Mesenchymal stem cell (in vitro differentiated cells and primary cell): ENCODE measurements at regions not wholly inside any gene's neighbourhood (a gene's known extent, or its start where the extent isn't known, plus 50 kb on each side); places are given as distances from the start of the nearest gene placed in this dataset.
"Not testable (repeated sequence)": the region's sequence is repeated elsewhere in the genome, so short reads cannot be mapped to it uniquely, and the experiment has no call there.

ENCODE experiments used
- DNase-seq: peaks from one replicate; pipeline ENCODE4 v3.0.0-alpha.2; 2013
- H2AFZ ChIP-seq: one replicate; pipeline ENCODE4 v1.6.1; 2013; ENCODE audit warnings: low read depth, mild to moderate bottlenecking, control low read depth, inconsistent platforms, low read length, moderate library complexity
- H2AK5ac ChIP-seq: 2 replicates; pipeline ENCODE4 v1.6.1; 2013; ENCODE audit warnings: low read length, moderate library complexity, mild to moderate bottlenecking, inconsistent platforms; ENCODE audit not compliant: severe bottlenecking
- H2BK120ac ChIP-seq: one replicate; pipeline ENCODE4 v1.6.1; 2013; ENCODE audit warnings: low read depth, mild to moderate bottlenecking, inconsistent platforms, low read length, moderate library complexity
- H2BK12ac ChIP-seq, 2 experiments: one replicate each; pipeline ENCODE4 v1.6.1; 2013; ENCODE audit warnings: inconsistent platforms in 2 of 2, low read length in 2 of 2, mild to moderate bottlenecking in 2 of 2, moderate library complexity in 2 of 2, control low read depth in 1 of 2
- H2BK15ac ChIP-seq: one replicate; pipeline ENCODE4 v1.6.1; 2013; ENCODE audit warnings: mild to moderate bottlenecking, low read depth, inconsistent platforms; ENCODE audit not compliant: poor library complexity, severe bottlenecking
- H2BK5ac ChIP-seq: 2 replicates; pipeline ENCODE4 v1.6.1; 2013; ENCODE audit warnings: low read depth, mild to moderate bottlenecking, low read length, control low read depth, inconsistent platforms; ENCODE audit not compliant: poor library complexity, severe bottlenecking
- H3K14ac ChIP-seq, 2 experiments: one replicate each; pipeline ENCODE4 v1.6.1; 2013; ENCODE audit warnings: inconsistent platforms in 2 of 2, low read length in 2 of 2, control low read depth in 1 of 2, mild to moderate bottlenecking in 1 of 2, moderate library complexity in 1 of 2
- H3K18ac ChIP-seq, 2 experiments: one replicate each; pipeline ENCODE4 v1.6.1; 2013; ENCODE audit warnings: inconsistent platforms in 2 of 2, low read length in 2 of 2, control low read depth in 1 of 2, low read depth in 1 of 2, mild to moderate bottlenecking in 1 of 2
- H3K23ac ChIP-seq, 2 experiments: one replicate each; pipeline ENCODE4 v1.6.1; 2013; ENCODE audit warnings: inconsistent platforms in 2 of 2, low read length in 2 of 2, mild to moderate bottlenecking in 2 of 2, moderate library complexity in 2 of 2, control low read depth in 1 of 2
- H3K27ac ChIP-seq: 2 replicates; pipeline ENCODE4 v1.5.1; 2013; ENCODE audit warnings: mild to moderate bottlenecking, moderate library complexity, low read length, control low read depth, inconsistent platforms; ENCODE audit not compliant: poor library complexity, severe bottlenecking
- H3K27me3 ChIP-seq, 2 experiments: 2 replicates each; pipeline versions ENCODE4 v1.6.1 to v1.7.0; 2013; ENCODE audit warnings: low read length in 2 of 2, mild to moderate bottlenecking in 2 of 2, moderate library complexity in 2 of 2, control low read depth in 1 of 2, inconsistent platforms in 1 of 2; ENCODE audit not compliant: control insufficient read depth in 1 of 2, insufficient read depth in 1 of 2
- H3K36me3 ChIP-seq, 2 experiments: 2 replicates each; pipeline versions ENCODE4 v1.6.1 to v1.7.0; 2013; ENCODE audit warnings: low read length in 2 of 2, control low read depth in 1 of 2, inconsistent platforms in 1 of 2, low read depth in 1 of 2, mild to moderate bottlenecking in 1 of 2; ENCODE audit not compliant: insufficient read depth in 2 of 2, control insufficient read depth in 1 of 2
- H3K4ac ChIP-seq, 2 experiments: one replicate each; pipeline ENCODE4 v1.6.1; 2013; ENCODE audit warnings: inconsistent platforms in 2 of 2, low read length in 2 of 2, mild to moderate bottlenecking in 2 of 2, moderate library complexity in 2 of 2, control low read depth in 1 of 2, low read depth in 1 of 2
- H3K4me1 ChIP-seq: 2 replicates; pipeline ENCODE4 v1.6.1; 2013; ENCODE audit warnings: low read depth, low read length, control low read depth; ENCODE audit not compliant: control insufficient read depth, insufficient read depth
- H3K4me2 ChIP-seq: 2 replicates; pipeline ENCODE4 v1.6.1; 2013; ENCODE audit warnings: low read length, mild to moderate bottlenecking, inconsistent platforms; ENCODE audit not compliant: poor library complexity, severe bottlenecking
- H3K4me3 ChIP-seq, 2 experiments: 2 replicates each; pipeline versions ENCODE4 v1.5.1 to v1.7.0; 2013; ENCODE audit warnings: low read length in 2 of 2, mild to moderate bottlenecking in 2 of 2, control low read depth in 1 of 2, low read depth in 1 of 2; ENCODE audit not compliant: insufficient read depth in 1 of 2
- H3K79me1 ChIP-seq: replicated peaks from 2 replicates; pipeline ENCODE4 v1.6.1; 2013; ENCODE audit warnings: mild to moderate bottlenecking, control low read depth, low read length, inconsistent platforms; ENCODE audit not compliant: poor library complexity, severe bottlenecking
- H3K9ac ChIP-seq: 2 replicates; pipeline ENCODE4 v1.7.0; 2013; ENCODE audit warnings: mild to moderate bottlenecking, low read length, moderate library complexity
- H3K9me3 ChIP-seq: 2 replicates; pipeline ENCODE4 v1.7.0; 2013; ENCODE audit warnings: mild to moderate bottlenecking, low read length; ENCODE audit not compliant: control insufficient read depth
- H4K8ac ChIP-seq: one replicate; pipeline ENCODE4 v1.6.1; 2013; ENCODE audit warnings: inconsistent platforms, mild to moderate bottlenecking, low read length, moderate library complexity
- H4K91ac ChIP-seq: one replicate; pipeline ENCODE4 v1.6.1; 2013; ENCODE audit warnings: mild to moderate bottlenecking, low read length, inconsistent platforms
- WGBS: methylation state at CpG from one replicate; pipeline ENCODE4 v1.1.7; 2013; ENCODE audit warnings: mixed read lengths; 5-methylcytosine and 5-hydroxymethylcytosine counted together

- H2AFZ ChIP-seq, DNase-seq, H2BK12ac ChIP-seq, H3K27ac ChIP-seq, H3K4me2 ChIP-seq, H3K27me3 ChIP-seq, H3K79me1 ChIP-seq, H3K9ac ChIP-seq, H3K14ac ChIP-seq, H3K18ac ChIP-seq, H3K4me1 ChIP-seq, H3K4me3 ChIP-seq, H3K23ac ChIP-seq, H2AK5ac ChIP-seq, H3K4ac ChIP-seq, H2BK120ac ChIP-seq, H4K91ac ChIP-seq, H3K36me3 ChIP-seq, H2BK5ac ChIP-seq, H3K9me3 ChIP-seq, H2BK15ac ChIP-seq, H4K8ac ChIP-seq: not testable (repeated sequence)
- WGBS: 93% methylated on average over 3 of the region's 3 CpGs
Measured at GRCh38 chr5:52165806-52166205, 621.9 kb upstream of the ITGA1 start.

GRCh38 chr5:52173133-52173532 is 614.6 kb upstream of the ITGA1 start:
- H4K91ac ChIP-seq: no peak overlapping the region
- no peak overlapping the region for H3K4me2 ChIP-seq
- H3K9me3 ChIP-seq: no peaks in the 10 kb centered on the region
- no peak overlapping the region for H3K27ac ChIP-seq
- WGBS: no CpG with 5 or more reads among the region's 1 CpG
- H2AK5ac ChIP-seq: no peak overlapping the region
- H3K23ac ChIP-seq: no peak overlapping the region
- H3K79me1 ChIP-seq: no peaks in the 10 kb centered on the region
- no peaks in the 10 kb centered on the region for H3K36me3 ChIP-seq
- no peak overlapping the region for H2BK12ac ChIP-seq
- no peaks in the 10 kb centered on the region for H3K4me1 ChIP-seq
- no peak overlapping the region for H2BK15ac ChIP-seq
- no peak overlapping the region for H4K8ac ChIP-seq
- no peak overlapping the region for H2BK120ac ChIP-seq
- no peak overlapping the region for H3K14ac ChIP-seq
- no peak overlapping the region for H3K9ac ChIP-seq
- no peak for DNase-seq
- H3K4ac ChIP-seq: no peak overlapping the region
- no peak overlapping the region for H3K18ac ChIP-seq
- H2AFZ ChIP-seq: no peak overlapping the region
- H3K27me3 ChIP-seq: no peaks in the 10 kb centered on the region
- H3K4me3 ChIP-seq: no peak overlapping the region
- H2BK5ac ChIP-seq: no peak overlapping the region

- H3K14ac ChIP-seq: no peak overlapping the region
- no peak overlapping the region for H3K4ac ChIP-seq
- no peak overlapping the region for H3K9ac ChIP-seq
- no CpG with 5 or more reads among the region's 1 CpG for WGBS
- H3K4me1 ChIP-seq: no peaks in the 10 kb centered on the region
- no peak overlapping the region for H3K18ac ChIP-seq
- no peak overlapping the region for H3K4me3 ChIP-seq
- H3K4me2 ChIP-seq: no peak overlapping the region
- no peak overlapping the region for H4K91ac ChIP-seq
- H2AFZ ChIP-seq: no peak overlapping the region
- H3K23ac ChIP-seq: no peak overlapping the region
- H3K9me3 ChIP-seq: no peaks in the 10 kb centered on the region
- no peak overlapping the region for H2BK5ac ChIP-seq
- DNase-seq: no peak
- H3K27me3 ChIP-seq: no peaks in the 10 kb centered on the region
- no peaks in the 10 kb centered on the region for H3K79me1 ChIP-seq
- H2AK5ac ChIP-seq: no peak overlapping the region
- no peak overlapping the region for H2BK12ac ChIP-seq
- H3K27ac ChIP-seq: no peak overlapping the region
- H3K36me3 ChIP-seq: no peaks in the 10 kb centered on the region
- H2BK120ac ChIP-seq: no peak overlapping the region
- no peak overlapping the region for H4K8ac ChIP-seq
- no peak overlapping the region for H2BK15ac ChIP-seq
Measured at GRCh38 chr5:52177193-52177592, 610.5 kb upstream of the ITGA1 start.

GRCh38 chr5:52181403-52181802 is 606.3 kb upstream of the ITGA1 start:
- H4K8ac ChIP-seq: no peak overlapping the region
- no peak for DNase-seq
- WGBS: no CpG with 5 or more reads among the region's 2 CpGs
- H3K9ac ChIP-seq: no peak overlapping the region
- no peaks in the 10 kb centered on the region for H3K36me3 ChIP-seq
- H3K14ac ChIP-seq: no peak overlapping the region
- no peak overlapping the region for H2BK5ac ChIP-seq
- H3K79me1 ChIP-seq: no peaks in the 10 kb centered on the region
- no peaks in the 10 kb centered on the region for H3K4me1 ChIP-seq
- no peak overlapping the region for H2AFZ ChIP-seq
- H3K23ac ChIP-seq: no peak overlapping the region
- no peaks in the 10 kb centered on the region for H3K27me3 ChIP-seq
- H3K4ac ChIP-seq: no peak overlapping the region
- no peak overlapping the region for H2BK120ac ChIP-seq
- H3K18ac ChIP-seq: no peak overlapping the region
- H4K91ac ChIP-seq: no peak overlapping the region
- H3K9me3 ChIP-seq: no peaks in the 10 kb centered on the region
- no peak overlapping the region for H3K4me3 ChIP-seq
- no peak overlapping the region for H2BK12ac ChIP-seq
- no peak overlapping the region for H3K27ac ChIP-seq
- H2BK15ac ChIP-seq: no peak overlapping the region
- no peak overlapping the region for H3K4me2 ChIP-seq
- H2AK5ac ChIP-seq: no peak overlapping the region
